Activated T-helper 1 cell treated with anti-CD3 and anti-CD28 coated beads, Interleukin-2, amount 50 U/mL, for 16 hours (primary cell): ENCODE measurements at regions not wholly inside any gene's neighbourhood (a gene's known extent, or its start where the extent isn't known, plus 50 kb on each side); places are given as distances from the start of the nearest gene placed in this dataset.

Experiments used
- DNase-seq, 2 donors: peaks; one replicate each; pipeline ENCODE4 v3.0.0-alpha.2; 2020; ENCODE audit warnings: low read depth in 1 of 2, low spot score in 1 of 2

- no peak for DNase-seq
Observed at GRCh38 chr11:70535191-70535971, 137.1 kb downstream of the CTTN start.

GRCh38 chr11:70536051-70536877, 137.9 kb downstream of the CTTN start:
- DNase-seq, result no peak

DNA sequence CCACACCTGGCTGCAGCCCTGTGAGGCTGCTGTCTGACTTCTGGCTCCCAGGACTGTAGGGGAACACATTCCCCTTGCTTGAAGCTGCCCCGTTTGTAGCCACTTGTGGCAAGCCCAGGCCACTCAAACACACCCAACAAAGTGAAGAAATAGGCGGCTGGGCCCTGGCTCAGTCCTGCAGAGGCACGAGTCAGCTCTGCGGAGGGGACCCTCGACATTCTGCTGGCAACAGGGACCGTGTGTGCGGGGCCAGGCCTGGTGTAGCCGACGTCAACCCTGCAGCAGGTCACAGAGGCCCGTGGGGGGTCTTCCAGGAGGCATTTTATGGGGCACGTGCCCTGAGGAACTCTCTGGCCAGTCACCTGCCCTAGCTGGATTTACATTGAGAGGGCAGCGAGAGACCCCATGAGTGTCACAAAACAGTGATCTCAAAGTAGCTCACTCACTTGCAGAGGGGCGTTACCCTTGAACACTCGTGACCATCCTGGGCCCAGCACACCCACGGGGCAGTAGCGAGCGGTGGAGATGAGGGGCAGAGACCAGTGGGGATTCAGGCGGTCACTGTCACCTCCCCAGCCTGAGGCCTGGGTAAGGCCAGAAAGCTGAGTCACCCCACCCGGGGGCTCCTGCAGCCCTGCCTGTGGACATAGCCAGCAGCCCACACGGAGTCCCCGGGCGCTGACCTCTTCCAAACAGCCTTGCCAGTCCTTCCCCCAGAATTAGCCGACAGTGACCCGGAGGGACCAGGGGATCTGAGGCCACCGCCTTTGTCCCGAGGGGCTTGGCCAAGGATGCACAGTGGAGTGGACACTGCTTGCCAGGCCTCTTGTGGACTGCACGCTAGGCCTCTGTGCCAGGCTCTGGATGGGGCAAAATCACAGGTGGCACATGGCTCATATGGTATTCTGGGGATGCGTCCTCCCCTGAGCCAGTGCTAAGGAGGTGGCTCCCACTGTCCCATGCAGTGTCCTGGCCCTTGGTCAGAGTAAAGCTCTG, 139.5 kb downstream of the CTTN start:
- DNase-seq, result no peak

DNA sequence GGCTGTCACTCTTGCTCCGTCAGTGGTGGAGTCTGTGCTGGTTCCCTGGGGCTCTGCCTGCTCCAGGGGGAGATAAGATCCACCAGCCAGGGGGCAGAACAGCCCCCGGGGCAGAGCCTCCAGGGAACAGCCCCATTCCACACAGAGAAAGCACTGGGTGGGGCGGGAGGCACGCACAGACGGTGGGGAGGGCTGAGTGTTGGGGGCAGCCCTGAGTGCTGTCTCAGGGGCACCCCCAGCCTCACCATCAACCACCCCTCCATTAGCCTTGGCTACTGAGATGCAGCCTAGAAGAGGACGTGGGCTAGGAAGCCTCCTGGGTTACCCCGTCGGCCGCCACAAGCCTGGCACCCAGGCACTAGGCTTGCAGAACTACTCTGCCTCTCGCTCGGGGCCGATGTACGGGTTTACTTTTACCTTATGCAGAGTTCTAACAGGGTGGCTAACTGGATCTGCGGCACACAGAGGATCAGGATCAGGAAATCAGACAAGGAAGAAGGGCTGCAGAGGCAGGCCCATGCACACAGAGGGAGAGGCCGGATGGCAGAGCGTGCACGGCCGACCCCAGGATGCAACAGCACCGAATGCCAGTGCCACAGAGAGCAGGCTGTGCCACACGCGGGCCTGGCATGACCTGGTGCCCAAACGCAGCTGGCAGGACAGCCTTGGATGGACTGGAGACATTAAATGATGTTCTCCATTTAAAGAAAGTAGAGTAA, 140.5 kb downstream of the CTTN start:
- no peak for DNase-seq

DNA sequence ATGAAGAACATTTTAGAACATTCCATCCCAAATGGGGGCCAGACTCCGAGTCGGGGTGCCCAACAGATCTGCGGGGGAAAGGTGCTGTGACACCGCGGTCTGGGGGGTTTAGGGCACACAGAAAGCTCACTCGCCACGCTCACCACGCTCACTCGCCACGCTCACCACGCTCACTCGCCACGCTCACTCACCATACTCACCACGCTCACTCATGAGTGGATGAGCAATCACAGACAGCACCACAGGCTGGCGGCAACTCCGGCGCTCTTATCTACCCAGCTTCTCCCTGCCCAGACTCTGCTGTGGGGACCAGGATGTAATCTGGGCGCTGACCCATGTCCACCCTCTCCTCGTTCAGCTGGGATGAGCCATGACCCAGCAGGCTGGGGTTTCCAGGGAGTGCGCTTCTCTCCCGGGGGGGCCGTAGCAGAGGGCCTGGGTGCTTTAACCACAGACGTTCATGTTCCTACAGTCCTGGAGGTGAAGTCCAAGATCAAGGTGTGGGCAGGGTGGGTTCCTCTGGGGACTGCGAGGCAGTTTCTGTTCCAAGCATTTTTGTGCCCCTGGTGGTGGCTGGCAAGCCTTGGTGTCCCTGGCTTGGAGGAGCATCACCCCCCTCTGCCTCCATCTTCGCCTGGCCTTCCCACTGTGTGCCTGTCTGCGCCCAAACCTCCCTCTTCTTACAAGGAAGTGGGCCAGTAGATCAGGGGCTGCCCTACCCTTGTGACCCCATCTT, 141.2 kb downstream of the CTTN start:
- no peak for DNase-seq

DNA sequence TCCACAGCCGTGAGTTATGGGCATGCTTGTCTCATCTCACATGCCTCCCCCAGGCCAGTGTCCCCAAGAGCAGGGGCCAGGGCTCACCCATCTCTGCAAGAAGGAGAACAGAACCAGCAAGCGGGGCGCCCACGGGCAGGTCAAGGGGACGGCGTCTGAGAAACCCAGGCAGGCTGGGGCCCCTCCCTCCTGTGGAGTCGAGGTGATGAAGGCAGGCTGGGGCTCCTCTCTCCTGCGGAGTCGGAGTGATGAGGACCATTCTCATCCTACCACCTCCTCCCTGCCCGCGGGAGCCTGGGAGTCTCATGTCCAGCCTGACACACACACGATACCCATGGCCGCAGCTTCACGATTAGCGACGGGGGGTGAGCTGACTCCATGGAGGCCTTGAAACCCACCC, 141.9 kb downstream of the CTTN start:
- DNase-seq, result no peak

- DNase-seq, result no peak
Observed at GRCh38 chr11:70541176-70541575, 142.8 kb downstream of the CTTN start.

DNA sequence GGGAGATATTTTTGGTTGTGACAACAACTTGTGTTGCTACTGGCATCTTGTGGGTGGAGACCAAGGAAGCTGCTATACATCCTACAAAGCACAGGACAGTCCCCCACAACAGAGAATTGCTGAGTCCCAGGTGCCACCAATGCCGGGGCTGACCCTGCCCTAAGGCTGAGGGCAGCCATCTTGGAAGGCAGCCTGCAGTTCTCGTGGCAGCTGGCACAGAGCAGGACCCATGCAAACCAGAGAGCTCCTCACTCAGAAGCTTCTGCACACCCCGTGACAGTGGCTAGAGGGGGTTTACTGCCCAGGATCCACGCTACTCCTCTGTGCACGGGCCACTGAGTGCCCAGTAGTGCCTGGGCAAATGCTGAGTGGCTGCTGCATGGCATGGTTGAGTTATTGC, 143.4 kb downstream of the CTTN start:
- DNase-seq, result no peak

GRCh38 chr11:70542406-70542805, 144.1 kb downstream of the CTTN start:
- DNase-seq, result no peak

GRCh38 chr11:70542811-70543210, 144.5 kb downstream of the CTTN start:
- DNase-seq, result no peak

- DNase-seq, result no peak
Observed at GRCh38 chr11:70543611-70544010, 145.3 kb downstream of the CTTN start.

- DNase-seq, result no peak
Observed at GRCh38 chr11:70544067-70544773, 145.9 kb downstream of the CTTN start.

DNA sequence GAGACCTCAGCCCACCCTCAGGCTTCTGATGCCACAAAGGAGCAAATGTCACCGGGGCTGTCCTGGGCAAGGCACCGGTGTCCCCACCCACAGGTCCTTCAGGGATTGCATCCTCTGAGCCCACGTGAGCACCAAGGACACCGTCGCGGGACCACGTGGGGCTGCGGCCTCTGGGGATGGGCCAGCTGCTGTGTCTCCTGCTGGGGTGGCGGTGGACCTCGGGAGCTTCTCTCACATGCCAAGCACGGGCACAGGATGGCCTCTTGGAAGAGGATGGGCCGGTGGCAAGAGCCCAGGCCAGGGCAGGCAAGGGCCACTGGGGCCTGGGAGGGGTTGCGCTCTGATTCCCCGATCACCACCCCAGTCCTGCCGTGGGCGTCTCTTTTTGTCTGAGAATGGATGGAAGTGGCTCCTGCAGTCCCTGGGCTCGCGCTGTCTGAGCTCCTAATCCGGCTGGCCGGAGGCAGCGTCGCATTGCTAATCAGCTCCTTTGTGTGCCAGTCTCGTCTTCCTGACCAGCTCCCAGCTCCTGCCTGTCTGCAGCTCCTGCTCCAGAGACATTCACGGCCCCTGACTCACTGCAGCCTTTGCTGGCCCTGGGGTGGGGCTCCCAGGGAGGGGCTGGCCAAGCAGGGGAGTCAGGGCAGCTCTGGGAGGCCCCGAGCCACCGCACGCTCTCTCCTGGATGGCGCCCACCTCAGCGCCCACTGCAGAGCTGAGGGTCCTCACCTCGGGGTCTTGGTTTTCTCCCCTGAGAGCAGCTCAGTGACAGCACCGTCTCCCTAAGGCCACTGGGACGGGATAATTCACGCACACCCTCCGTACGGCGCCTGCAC, 146.7 kb downstream of the CTTN start:
- no peak for DNase-seq

GRCh38 chr11:70545610-70545912, 147.2 kb downstream of the CTTN start:
- DNase-seq, result no peak

DNA sequence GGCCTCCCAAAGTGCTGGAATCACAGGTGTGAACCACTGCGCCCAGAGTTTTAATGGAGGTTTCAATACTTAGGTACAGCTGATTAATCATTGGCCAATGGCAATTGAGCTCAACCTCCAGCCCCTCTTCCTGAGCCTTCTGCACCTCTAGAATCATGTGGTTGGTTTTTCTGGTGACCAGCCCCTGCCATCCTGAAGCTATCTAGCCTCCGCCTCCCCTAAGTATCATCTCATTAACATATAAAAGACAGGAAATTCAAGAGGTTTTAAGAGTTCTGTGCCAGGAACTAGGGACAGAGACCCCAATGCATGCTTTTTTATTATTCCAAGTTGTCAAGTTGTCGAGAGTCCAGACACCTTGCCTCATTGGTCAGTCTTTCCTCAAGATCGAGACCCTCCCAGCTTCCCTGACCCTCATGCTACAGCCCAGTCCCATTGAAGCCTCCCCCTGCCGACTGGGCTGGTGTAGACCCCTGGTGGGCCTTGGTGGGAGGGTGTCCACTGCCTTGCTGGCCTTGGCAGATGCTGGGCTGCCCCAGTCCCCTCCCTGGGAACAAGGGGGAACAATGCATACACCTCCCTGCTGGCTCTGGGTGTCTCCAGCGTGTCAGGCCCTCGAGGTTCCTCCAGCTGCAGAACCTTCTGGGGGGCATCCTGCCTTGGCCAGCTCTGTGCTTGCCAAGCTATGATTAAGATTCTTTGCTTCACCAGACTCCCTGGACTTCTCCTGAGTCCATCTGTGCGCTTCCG, 148.0 kb downstream of the CTTN start:
- no peak for DNase-seq

DNA sequence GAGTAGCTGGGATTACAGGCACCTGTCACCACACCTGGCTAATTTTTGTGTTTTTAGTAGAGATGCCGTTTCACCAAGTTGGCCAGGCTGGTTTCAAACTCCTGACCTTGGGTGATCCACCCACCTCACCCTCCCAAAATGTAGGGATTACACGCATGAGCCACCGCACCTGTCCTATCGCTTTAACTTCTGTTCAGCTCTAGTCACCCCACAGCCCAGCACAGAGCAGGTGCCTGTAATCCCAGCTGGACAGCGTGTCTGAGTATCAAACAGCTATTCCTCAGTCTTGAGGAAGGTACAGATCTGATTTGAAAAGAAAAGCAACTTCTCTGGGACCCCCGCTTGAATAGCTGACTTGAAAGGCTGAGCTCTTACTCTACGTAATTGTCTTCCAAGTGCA, 149.1 kb downstream of the CTTN start:
- no peak for DNase-seq

GRCh38 chr11:70547821-70548670, 149.7 kb downstream of the CTTN start:
- DNase-seq, result no peak
